Peyer's patch (tissue), 4 donors: ENCODE measurements at regions not wholly inside any gene's neighbourhood (a gene's known extent, or its start where the extent isn't known, plus 50 kb on each side); places are given as distances from the start of the nearest gene placed in this dataset.

ENCODE experiments used
- DNase-seq, 3 donors: peaks; one replicate each; pipeline ENCODE4 v3.0.0-alpha.2; 2017 to 2019
- H3K27ac ChIP-seq, 4 donors: fragments of 200-600 bp; sonication (generic); one replicate each; pipeline ENCODE4 v1.5.1; 2016 to 2019
- H3K27me3 ChIP-seq, 2 donors: fragments of 200-600 bp; sonication (generic); one replicate each; pipeline ENCODE4 v1.5.1; 2019
- H3K36me3 ChIP-seq, 3 donors: fragments of 200-600 bp; sonication (generic); one replicate each; pipeline ENCODE4 v1.5.1; 2016 to 2019
- H3K4me1 ChIP-seq, 4 donors: fragments of 200-600 bp; sonication (generic); one replicate each; pipeline ENCODE4 v1.5.1; 2016 to 2019
- H3K4me3 ChIP-seq, 4 donors: fragments of 200-600 bp; sonication (generic); 1 replicate in 3 of 4; 2 replicates in 1 of 4; pipeline ENCODE4 v1.5.1; 2016 to 2019; ENCODE audit warnings: mild to moderate bottlenecking in 1 of 4
- H3K9me3 ChIP-seq, 4 donors: fragments of 200-600 bp; sonication (generic); one replicate each; pipeline ENCODE4 v1.5.1; 2016 to 2019; ENCODE audit warnings: mild to moderate bottlenecking in 1 of 4
- CTCF ChIP-seq, 6 experiments: fragments of 450-650 bp in 4 of 6; fragments of 200-600 bp in 2 of 6; sonication (generic) in 1 of 6; IDR thresholded peaks; one replicate each; pipeline ENCODE4 v1.5.1; 2017 to 2019; ENCODE audit warnings: antibody characterized with exemption in 6 of 6, mild to moderate bottlenecking in 3 of 6, moderate library complexity in 1 of 6
- POLR2A ChIP-seq, 2 donors: fragments of 450-650 bp; IDR thresholded peaks; one replicate each; pipeline ENCODE4 v1.5.1; 2017; ENCODE audit warnings: antibody characterized with exemption in 2 of 2, mild to moderate bottlenecking in 2 of 2, moderate library complexity in 2 of 2

GRCh38 chr10:125605167-125605566, 77.8 kb downstream of the TEX36 start:
- Histone ChIP-seq H3K9me3 (no peaks in the 10 kb centered on the region), H3K36me3 (no peaks in the 10 kb centered on the region), H3K27me3 (no peaks in the 10 kb centered on the region), H3K27ac (no peak overlapping the region), H3K4me1 (no peaks in the 10 kb centered on the region), H3K4me3 (no peak overlapping the region)
- DNase-seq, result no peak
- TF ChIP-seq POLR2A (IDR thresholded peaks at IDR 0.05) (no peak), CTCF (IDR thresholded peaks at IDR 0.05) (no peak)

DNA sequence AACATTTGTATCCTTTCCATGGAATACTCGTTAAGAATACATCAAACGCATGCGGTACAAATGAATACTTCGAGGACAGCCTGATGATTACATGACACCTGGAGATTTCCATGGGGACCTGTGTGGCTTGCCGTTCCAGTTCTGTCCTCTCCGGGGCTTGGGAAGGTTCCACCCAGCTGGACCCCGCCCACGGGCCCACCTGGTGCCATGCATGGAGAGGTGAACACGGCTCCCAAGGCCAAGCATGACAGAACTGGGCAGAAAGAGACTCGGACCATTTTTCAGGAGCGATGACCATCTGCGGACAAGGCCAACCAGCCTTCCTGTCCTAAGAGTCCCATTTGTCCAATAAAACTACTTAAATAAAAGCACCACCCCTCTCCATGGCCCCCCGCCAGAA, 80.1 kb downstream of the TEX36 start:
- H3K27ac ChIP-seq, result no peak overlapping the region
- H3K9me3 ChIP-seq, result peaks cover 0 to 3% (median 0%) of the 10 kb centered on the region in 4 donors
- no peak for TF ChIP-seq CTCF (IDR thresholded peaks at IDR 0.05)
- no peak for TF ChIP-seq POLR2A (IDR thresholded peaks at IDR 0.05)
- H3K4me1 ChIP-seq, result no peaks in the 10 kb centered on the region
- no peaks in the 10 kb centered on the region for H3K27me3 ChIP-seq
- H3K36me3 ChIP-seq, result no peaks in the 10 kb centered on the region
- H3K4me3 ChIP-seq, result no peak overlapping the region
- DNase-seq, result no peak

DNA sequence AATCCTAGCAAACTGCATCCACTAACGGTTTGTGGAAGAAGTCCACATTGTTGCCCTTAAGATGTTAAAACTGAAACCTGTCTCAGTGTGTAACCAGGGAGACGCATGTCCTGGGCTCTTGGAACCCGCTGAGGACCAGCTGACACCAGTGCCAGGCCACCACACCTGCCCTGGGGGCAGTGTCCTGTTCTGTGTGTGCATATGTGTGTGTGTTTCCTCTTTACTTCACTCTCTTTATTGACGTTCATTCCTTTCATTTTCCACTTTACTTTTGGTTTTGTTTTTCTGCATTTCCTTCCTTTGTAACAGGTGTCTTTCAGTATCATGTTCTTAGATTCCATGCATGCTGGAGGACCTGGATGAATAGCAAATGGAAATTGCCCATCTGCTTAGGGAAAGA, 83.8 kb downstream of the TEX36 start:
- Histone ChIP-seq H3K4me1 (no peaks in the 10 kb centered on the region), H3K4me3 (no peak overlapping the region), H3K36me3 (no peaks in the 10 kb centered on the region), H3K27me3 (no peaks in the 10 kb centered on the region), H3K27ac (no peak overlapping the region), H3K9me3 (peaks cover 0 to 3% (median 0%) of the 10 kb centered on the region in 4 donors)
- no peak for DNase-seq
- TF ChIP-seq POLR2A (IDR thresholded peaks at IDR 0.05), result no peak
- no peak for TF ChIP-seq CTCF (IDR thresholded peaks at IDR 0.05)

GRCh38 chr10:125595911-125596310, 87.1 kb downstream of the TEX36 start:
- no peaks in the 10 kb centered on the region for H3K4me1 ChIP-seq
- no peak for DNase-seq
- H3K9me3 ChIP-seq, result peaks cover 0 to 3% (median 0%) of the 10 kb centered on the region in 4 donors
- no peak overlapping the region for H3K27ac ChIP-seq
- H3K27me3 ChIP-seq, result no peaks in the 10 kb centered on the region
- H3K36me3 ChIP-seq, result no peaks in the 10 kb centered on the region
- no peak overlapping the region for H3K4me3 ChIP-seq
- TF ChIP-seq POLR2A (IDR thresholded peaks at IDR 0.05) (no peak), CTCF (IDR thresholded peaks at IDR 0.05) (no peak)

DNA sequence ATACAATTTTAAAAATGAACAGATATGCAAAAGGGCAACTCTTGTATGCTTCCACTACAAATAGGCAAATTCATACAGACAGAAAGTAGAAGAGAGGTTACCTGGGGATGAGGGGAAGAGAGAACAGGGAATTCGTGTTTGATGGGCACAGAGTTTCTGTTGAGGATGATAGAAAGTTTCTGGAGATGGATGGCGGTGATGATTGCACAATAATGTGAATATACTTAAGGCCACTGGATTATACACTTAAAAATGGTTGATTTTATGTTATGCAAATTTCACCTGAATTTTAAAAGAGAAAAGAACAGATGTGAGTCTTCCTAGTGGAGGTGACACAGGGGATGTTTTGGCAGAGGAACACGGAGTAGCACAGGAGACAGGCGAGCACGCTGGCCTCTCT, 89.3 kb downstream of the TEX36 start:
- TF ChIP-seq CTCF (IDR thresholded peaks at IDR 0.05) (no peak), POLR2A (IDR thresholded peaks at IDR 0.05) (no peak)
- no peak overlapping the region for H3K4me3 ChIP-seq
- H3K36me3 ChIP-seq, result no peaks in the 10 kb centered on the region
- no peaks in the 10 kb centered on the region for H3K4me1 ChIP-seq
- H3K9me3 ChIP-seq, result no peaks in the 10 kb centered on the region
- no peaks in the 10 kb centered on the region for H3K27me3 ChIP-seq
- DNase-seq, result no peak
- no peak overlapping the region for H3K27ac ChIP-seq

DNA sequence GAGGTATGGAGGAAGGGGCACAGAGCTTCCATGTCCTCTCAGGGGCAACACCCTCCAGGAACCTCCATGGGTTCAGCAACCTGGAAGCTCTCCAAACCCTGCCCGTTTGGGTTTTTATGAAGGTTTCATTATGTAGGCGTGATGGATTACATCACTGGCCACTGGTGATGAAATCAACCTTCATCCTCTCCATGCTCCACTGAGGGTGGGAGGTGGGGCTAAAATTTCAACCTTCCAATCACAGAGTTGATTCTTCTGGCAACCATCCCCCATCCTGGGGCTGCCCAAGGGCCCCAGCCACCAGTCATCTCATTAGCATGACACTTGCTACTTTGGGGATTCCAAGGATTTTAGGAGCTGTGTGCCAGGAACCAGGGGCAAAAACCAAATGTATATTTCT, 90.1 kb downstream of the TEX36 start:
- H3K36me3 ChIP-seq, result no peaks in the 10 kb centered on the region
- H3K27me3 ChIP-seq, result no peaks in the 10 kb centered on the region
- no peak overlapping the region for H3K4me3 ChIP-seq
- no peaks in the 10 kb centered on the region for H3K4me1 ChIP-seq
- DNase-seq, result no peak
- no peak overlapping the region for H3K27ac ChIP-seq
- no peaks in the 10 kb centered on the region for H3K9me3 ChIP-seq
- TF ChIP-seq CTCF (IDR thresholded peaks at IDR 0.05) (no peak), POLR2A (IDR thresholded peaks at IDR 0.05) (no peak)
